HL-60 (cell line): ENCODE measurements at regions not wholly inside any gene's neighbourhood (a gene's known extent, or its start where the extent isn't known, plus 50 kb on each side); places are given as distances from the start of the nearest gene placed in this dataset.

Source experiments
- DNase-seq, 2 experiments: peaks; one replicate each; pipeline ENCODE4 v3.0.0-alpha.2; 2010 to 2020; ENCODE audit warnings: low read depth in 1 of 2, low spot score in 1 of 2
- H3K27ac ChIP-seq: fragments of 250-450 bp; sonication (Bioruptor Pico); replicated peaks from 2 replicates; pipeline ENCODE4 v1.5.1; 2020; ENCODE audit warnings: mild to moderate bottlenecking, moderate library complexity
- H3K27me3 ChIP-seq: fragments of 250-450 bp; sonication (Bioruptor Pico); 2 replicates; pipeline ENCODE4 v1.5.1; 2021; ENCODE audit warnings: mild to moderate bottlenecking, moderate library complexity; ENCODE audit not compliant: insufficient read depth, poor library complexity, severe bottlenecking
- H3K4me3 ChIP-seq: replicated peaks from 2 replicates; pipeline ENCODE4 v1.5.1; 2011; ENCODE audit warnings: mild to moderate bottlenecking, control low read depth, low read length; ENCODE audit not compliant: insufficient read depth
- CTCF ChIP-seq: IDR thresholded peaks from one replicate; pipeline ENCODE4 v1.5.1; 2011; ENCODE audit warnings: low read length, control low read depth, inconsistent platforms; ENCODE audit not compliant: insufficient read depth
- GABPA ChIP-seq: IDR thresholded peaks from 2 replicates; pipeline ENCODE4 v1.6.1; 2012; ENCODE audit warnings: low read depth
- POLR2AphosphoS5 ChIP-seq: IDR thresholded peaks from 2 replicates; pipeline ENCODE4 v1.6.1; 2012; ENCODE audit warnings: low read depth
- REST ChIP-seq: IDR thresholded peaks from 2 replicates; pipeline ENCODE4 v1.6.1; 2012; ENCODE audit warnings: low read depth; ENCODE audit not compliant: insufficient replicate concordance
- SPI1 ChIP-seq: IDR thresholded peaks from 2 replicates; pipeline ENCODE4 v1.6.1; 2012; ENCODE audit warnings: low read depth, mild to moderate bottlenecking, borderline replicate concordance

GRCh38 chr1:189434461-189434860 lies 1043.2 kb downstream of the BRINP3 start:
- no peaks in the 10 kb centered on the region for H3K27me3 ChIP-seq
- no peak overlapping the region for H3K27ac ChIP-seq
- TF ChIP-seq REST, result no peak
- TF ChIP-seq SPI1, result no peak
- no peak for TF ChIP-seq POLR2AphosphoS5
- no peak for TF ChIP-seq CTCF
- no peak for TF ChIP-seq GABPA
- H3K4me3 ChIP-seq, result no peak overlapping the region
- DNase-seq, result no peak

- TF ChIP-seq GABPA (no peak), POLR2AphosphoS5 (no peak), SPI1 (no peak), CTCF (no peak)
- DNase-seq, result no peak
- Histone ChIP-seq H3K4me3 (no peak overlapping the region), H3K27ac (no peak overlapping the region), H3K27me3 (no peaks in the 10 kb centered on the region)
These were observed 1042.3 kb downstream of the BRINP3 start for GRCh38 chr1:189435398-189435797.

- H3K27me3 ChIP-seq, result no peaks in the 10 kb centered on the region
- H3K4me3 ChIP-seq, result no peak overlapping the region
- no peak overlapping the region for H3K27ac ChIP-seq
- no peak for DNase-seq
- TF ChIP-seq GABPA (no peak), POLR2AphosphoS5 (no peak), SPI1 (no peak), REST (no peak)
These were observed 1038.9 kb downstream of the BRINP3 start for GRCh38 chr1:189438808-189439207.

DNA sequence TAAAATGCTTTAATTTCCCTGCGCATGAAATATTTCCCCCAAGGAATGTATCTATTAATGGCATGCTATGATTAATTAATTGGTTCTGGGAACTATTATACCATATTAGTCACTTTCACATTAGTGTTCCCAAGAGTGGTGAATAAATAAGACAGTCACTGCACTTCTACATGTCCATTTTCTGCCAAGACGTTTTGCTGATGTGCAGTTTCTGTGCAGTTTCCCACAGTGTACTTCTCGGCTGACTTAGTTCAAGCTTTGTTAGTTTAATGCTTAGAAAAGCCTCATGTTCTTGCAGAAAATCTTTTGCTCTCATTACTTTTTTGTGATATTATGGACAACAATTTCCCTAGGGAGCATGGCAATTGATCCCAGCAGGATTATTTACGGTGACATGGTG lies 1014.5 kb downstream of the BRINP3 start:
- H3K27me3 ChIP-seq, result no peaks in the 10 kb centered on the region
- DNase-seq, result no peak
- no peak overlapping the region for H3K27ac ChIP-seq
- H3K4me3 ChIP-seq, result no peak overlapping the region
- no peak for TF ChIP-seq CTCF
- no peak for TF ChIP-seq SPI1
- TF ChIP-seq GABPA, result no peak
